Activated T-cell treated with anti-CD3 and anti-CD28 coated beads for 1 hour (primary cell): ENCODE measurements at regions not wholly inside any gene's neighbourhood (a gene's known extent, or its start where the extent isn't known, plus 50 kb on each side); places are given as distances from the start of the nearest gene placed in this dataset.

ENCODE experiments used
- DNase-seq: peaks from one replicate; pipeline ENCODE4 v3.0.0-alpha.2; 2020; ENCODE audit warnings: low read depth

DNA sequence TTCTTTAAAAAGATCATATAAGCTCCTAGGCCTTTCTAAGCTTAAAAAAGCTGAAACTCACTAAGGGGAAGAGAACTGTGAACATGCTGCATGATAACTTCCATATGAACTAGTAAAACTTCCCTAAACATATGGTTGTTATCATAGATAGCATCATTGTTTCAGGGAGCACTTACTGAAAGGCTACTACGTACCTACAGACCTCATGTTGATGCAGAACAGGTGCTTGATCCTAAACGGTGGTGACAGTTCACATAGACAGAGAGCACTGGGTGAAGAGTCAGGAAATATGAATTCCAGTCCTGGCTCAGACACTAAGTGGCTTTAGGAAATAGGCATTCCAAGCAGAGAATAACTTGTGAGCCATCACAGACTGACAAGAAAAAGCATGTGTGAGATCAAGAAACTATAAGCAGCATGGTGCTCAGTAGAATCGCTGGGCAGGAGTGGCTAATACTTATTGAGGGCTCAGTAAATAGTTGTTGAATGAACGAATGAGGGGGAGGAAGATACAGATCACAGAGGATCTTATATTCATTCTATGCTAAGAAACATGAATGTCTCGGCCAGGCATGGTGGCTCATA lies 78.4 kb upstream of the NUDT4 start:
- DNase-seq, result no peak

DNA sequence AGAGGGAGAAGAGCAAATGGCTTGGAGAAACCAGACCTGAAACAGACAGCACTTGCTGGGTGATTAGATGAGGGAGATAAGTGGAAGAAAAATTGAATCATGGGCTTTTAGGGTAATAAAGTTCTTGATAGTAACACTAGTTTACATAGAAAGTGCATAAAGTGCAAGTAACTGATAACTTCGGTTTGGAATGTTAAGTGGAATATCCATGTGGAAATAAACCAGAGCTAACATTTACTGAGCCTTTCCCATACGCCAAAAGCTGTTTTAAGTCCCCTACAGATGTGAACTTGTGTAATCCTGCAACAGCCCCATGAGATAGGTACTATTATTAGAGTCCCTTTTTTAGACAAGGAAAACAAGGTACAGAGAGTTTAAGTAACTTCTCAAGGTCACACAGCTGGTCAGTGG lies 77.1 kb upstream of the NUDT4 start:
- no peak for DNase-seq

DNA sequence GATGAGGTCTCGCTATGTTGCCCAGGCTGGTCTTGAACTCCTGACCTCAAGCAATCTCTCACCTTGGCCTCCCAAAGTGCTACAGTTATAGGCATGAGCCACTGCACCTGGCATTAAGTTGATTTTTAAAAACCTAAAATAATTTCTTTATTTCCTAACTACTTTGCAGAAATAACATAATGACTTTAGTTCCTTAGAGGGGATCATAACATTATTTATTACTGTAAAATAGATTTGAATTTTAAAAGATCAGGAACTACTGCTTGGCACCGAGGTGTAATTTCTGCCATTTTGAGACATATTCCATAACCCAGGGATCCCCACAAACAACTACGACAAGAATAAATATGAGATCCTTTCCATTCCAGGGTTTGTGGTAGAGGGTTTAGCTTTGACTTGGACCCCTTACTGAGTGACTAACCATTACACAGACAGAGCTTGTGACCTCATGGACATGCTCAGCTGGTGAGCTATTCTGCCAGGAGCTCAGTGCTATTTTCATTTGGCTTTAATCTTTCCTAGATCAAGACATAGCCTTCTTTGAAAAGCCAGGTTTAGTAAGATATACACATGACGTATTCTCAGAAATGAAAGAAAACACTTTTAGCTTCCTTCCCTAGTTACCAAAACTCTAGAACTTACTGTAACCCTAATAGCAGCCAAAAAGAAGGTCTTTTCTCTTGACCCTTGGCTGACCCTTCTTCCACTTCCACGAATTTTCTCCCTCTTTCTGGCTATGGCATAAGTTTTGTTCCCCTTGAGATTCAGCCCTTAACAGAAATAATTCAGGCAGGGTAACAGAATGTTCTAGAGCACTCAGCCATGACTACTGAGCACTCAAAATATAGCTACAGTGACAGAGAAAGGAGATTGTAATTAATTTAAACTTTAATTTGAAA lies 75.1 kb upstream of the NUDT4 start:
- no peak for DNase-seq

DNA sequence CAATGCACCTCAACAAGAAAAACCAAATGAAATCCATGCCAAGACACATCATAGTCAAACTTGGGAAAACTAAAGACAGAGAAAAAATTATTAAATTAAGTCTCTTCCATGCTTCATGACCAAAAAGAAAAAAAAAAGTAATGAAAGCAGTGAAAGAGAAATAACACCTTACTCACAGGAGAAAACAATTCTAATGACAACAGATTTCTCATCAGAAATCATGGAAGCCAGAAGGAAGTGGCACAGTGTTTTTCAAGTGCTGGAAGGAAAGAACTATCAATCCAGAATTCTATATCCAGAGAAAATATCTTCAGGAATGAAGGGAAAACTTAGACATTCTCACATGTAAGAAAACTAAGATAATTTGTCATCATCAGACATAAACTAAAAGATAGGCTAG lies 71.1 kb upstream of the NUDT4 start:
- no peak for DNase-seq

DNA sequence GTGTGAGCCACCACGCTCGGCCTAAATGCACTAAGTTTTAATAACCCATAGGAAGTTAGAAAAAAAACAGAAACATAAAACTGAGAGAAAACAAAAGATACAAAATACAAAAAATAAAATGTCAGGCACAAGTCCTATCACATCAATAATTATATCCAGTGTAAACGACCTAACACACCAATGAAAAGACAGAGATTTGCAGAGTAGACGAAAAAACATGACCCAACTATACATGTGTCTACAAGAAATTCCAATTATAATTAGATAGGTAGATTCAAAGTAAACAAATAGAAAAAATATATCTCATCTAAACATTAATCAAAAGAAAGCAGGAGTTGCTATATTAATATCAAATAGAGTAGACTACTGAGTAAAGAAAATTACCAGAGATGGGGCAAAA lies 69.4 kb upstream of the NUDT4 start:
- no peak for DNase-seq

DNA sequence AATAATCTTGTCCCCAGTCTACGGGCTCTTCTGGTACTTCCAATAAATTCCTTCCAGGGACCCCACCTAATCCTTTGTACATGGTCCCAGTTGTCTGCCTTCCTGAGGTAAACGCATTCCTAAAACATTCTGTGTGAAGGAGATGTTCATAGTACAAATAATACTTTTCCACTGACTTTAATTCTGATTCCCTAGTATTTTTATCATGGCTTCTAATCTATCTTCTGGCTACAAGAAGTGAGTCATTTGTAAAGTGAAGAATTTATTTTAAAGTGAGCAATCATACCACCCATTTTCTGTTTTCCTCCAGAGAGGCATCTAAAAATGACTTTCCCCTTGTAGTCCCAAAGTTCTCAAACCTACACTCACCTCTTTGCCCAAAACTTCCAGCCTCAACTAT lies 65.9 kb upstream of the NUDT4 start:
- DNase-seq, result no peak

DNA sequence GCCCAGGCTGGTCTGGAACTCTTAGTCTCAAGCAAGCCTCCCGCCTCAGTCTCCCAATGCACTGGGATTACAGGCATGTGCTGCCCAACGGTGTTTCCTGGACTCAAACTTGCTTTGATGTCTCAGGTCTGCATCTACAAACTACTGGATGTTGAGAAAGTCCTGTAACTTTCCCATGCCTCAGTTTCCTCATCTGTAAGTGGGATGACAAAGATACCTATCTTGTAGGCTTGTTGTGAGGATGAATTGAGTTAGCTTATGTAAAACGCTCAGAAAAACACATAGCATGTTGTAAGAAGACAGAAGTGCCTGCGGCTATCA lies 63.6 kb upstream of the NUDT4 start:
- DNase-seq, result no peak

DNA sequence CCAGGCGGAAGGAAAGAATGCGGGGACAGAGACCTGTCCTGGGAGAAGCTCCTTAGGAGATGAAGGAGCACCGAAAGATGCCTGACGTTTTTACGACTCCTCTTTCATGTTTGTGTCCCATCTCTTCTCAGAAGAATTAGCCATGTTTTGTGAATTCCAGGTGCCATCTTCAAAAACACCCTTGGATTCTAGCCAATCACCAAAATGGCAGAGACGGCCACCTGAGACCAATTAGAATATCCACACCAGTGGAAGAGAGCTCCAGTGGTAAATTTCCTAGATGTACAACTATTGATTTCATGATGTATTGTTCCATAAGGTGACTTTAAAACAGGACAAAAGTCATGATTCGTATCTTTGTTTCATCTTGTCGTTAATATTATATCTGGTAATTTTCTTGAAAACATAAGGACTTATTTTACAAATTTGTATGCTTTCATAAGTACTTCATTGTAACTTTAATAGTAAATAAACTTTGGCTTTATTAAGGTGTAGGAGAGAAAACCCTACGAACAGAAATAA lies 62.3 kb upstream of the NUDT4 start:
- no peak for DNase-seq

DNA sequence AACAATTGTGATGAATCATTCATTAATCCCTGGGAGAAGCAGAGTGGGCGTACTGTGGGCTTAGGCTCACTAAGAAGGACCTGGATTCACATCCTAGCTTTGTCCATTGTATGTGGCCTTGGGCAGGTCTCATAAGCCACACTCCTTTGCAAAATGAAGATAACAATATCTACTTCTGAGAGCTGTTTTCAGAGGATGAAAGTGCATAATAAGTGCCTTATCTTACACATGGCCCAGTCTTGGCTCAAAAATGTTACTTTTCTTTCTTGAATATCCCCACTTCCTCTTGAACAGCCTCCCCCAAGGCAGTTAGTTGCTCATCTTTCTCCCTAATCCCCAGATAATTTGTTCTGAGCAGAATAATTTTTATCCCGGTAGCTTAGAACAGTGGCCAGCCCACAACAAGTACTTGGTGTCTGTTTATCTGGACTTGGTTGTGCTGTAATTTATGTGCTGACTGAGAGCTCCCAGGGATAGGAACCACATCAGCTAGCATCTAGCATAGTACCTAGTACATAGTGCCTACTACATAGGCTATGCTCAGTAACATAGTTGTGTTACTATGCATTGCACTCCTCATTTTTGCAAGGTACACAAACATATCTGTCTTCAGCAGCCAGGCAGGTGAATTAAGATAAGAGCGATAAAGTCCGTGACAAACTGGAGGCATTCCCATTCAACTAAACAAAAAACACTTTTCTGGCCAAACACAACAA lies 61.7 kb upstream of the NUDT4 start:
- no peak for DNase-seq

DNA sequence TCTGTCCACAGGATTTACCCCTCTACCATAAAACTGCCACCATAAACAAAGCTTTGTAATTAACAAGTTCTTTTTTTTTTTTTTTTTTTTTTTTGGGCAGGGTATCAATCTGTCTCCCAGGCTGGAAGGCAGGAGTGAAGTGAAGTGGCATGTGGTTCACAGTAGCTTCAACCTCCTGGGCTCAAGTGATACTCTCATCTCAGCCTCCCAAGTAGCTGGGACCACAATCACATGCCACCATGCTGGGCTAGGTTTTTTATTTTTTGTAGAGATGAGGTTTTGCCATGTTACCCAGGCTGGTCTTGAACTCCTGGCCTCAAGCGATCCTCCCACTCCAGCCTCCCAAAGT lies 61.1 kb upstream of the NUDT4 start:
- no peak for DNase-seq

DNA sequence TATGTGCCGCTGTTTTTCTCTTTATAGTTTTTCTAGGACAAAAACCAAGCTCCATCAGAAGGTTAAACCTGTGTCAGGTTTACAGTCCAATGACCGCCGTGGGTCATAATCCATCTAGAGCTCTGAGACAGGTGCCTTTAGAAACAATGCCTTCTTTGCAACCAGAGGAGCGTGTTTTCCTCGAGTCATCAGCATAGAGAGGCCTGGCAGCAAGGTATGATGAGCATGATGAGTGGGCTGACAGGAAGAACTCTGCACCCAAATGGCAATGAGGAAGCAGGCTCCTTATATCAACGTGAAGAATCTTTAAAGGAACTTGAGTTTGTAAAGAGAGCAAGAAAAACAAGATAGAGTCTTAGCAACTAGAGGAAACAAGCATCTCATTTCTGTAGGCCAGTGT lies 60.5 kb upstream of the NUDT4 start:
- DNase-seq, result no peak

DNA sequence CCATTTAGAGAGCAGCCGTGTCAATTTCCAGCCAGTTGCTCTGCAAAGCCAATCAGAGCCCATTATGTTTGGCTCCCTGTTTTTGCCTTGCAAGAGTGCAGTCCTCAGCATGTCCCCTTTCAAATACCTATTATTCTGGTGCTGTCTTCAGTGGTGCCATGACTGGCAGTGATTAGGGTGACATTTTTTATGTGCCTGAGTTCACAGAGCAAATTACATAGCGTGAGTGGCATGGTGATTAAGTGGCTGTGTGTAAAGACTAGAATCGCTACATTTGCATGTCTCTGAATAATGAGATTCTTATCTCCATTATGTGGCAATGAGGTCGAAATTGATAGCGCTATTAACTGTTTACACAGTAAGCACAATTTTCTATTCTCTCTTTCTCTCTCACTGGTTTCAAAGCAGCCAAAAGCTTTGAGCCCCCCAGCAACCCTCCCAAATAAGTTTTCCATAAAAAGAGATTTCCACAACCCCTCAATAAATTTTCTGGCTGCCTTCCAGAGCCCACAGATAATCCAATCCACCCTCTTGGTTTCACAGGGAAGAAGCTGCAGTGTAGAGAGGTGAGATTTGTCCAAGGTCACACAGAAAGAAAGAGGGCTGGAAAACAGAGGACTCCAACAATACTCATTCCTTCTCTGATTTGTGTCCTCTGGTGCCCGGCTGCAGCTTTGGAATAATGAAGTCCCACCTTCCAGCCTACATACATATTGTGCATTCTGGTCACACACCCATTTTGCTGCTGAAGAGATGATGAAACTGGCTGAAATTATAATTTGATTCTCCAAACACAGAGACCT lies 58.8 kb upstream of the NUDT4 start:
- DNase-seq, result no peak

DNA sequence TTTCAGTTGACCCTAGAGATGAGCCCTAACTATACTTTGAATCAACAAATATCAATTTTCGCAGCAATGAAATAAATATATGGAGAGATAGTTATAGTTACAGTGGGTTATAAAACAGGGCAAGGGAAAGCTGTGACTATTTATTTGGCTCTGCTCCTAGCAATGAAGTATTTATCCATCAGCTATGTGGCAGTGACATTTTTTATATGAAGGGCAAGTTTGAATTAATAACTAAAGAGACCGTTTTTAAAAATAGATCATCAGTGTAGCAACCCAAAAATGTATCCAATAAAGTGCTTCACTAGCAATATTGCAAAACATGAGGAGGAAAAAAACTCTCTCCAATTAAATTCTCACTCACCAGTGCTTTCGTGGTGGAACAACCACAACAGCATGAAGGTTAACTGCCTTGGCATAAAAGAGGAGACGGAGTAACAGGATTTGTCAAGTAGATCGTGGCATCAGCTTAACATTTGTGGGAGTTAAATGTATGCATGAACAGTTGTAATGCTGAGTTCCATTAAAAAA lies 58.1 kb upstream of the NUDT4 start:
- no peak for DNase-seq

DNA sequence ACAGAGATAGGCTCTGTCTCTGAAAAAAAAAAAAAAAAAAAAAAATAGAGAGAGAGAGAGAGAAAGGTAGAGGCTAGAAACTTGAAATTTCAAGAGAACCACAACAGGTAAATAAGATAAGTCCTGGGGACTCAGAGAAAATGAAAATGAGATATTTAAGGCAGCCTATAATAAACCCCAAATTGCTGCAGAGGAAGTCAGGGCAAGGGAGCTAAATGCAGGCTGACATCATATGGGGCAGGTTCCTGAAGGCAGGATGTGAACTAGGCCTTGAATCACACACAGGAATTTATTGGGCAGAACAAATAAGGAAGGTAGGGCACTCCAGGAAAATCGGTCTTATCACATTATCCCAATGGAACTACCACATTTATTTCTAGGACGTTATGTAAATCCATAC lies 54.9 kb upstream of the NUDT4 start:
- DNase-seq, result no peak

DNA sequence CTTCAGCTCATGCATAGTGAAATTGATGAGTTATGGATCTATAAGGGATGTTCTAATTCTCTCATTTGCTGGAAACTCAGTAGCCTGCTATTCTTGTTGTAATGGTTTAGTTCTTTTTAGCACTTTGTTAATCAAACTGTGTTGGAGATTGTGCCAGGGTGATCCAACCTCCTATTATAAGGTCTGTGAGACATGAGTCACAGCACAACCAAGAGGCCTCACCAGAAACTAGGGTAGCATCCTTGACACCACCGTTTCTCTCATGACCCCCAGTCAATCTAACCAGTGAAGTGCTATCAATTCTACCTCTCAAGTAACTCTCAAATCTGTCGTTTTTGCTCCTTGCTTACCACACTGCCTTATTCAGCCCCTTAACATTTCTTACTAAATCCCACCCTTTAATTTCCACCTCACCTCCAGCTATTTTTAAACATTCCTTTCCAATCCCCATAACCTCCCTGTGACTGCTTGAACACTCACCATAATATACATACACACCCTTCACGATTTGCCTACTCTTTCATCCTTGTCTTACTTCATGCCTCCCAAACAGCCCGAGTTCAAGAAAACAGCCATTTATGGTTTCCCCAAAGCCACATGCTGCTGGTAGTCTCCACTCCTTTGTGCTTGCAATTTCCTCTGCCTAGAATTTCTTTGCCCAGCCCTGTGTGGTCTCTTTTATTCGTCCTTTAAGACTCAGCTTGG lies 53.9 kb upstream of the NUDT4 start:
- DNase-seq, result no peak

DNA sequence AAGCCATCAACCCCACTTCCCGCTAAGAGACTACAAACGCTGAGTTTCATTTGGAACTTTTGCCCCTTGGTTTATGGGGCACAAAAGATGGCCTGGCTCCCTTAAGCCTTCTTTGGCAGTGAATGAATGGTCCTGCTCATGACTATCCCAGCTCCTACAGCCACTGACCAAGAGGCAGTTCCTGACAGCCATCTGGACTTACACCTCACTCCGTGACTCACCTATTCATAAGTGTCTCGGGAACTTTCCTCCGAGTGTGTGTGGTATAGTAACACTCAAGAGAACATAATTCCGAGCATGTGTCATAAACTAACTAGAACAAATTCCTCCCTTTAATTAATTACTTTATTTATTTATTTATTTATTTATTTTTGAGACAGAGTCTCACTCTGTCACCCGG lies 51.9 kb upstream of the NUDT4 start:
- DNase-seq, result no peak
